ENCODE measurements at regions not wholly inside any gene's neighbourhood (a gene's known extent, or its start where the extent isn't known, plus 50 kb on each side); places are given as distances from the start of the nearest gene placed in this dataset.

GRCh38 chr21:15224346-15225086 is 159.7 kb upstream of the NRIP1 start:
- H3K36me3 Mint-ChIP-seq (ENCODE audit: low read depth) = no peaks in the 10 kb centered on the region
- no peak for ATAC-seq (replicated peaks)

GRCh38 chr21:15227919-15228318 is 163.1 kb upstream of the NRIP1 start:
- H3K27ac Mint-ChIP-seq = no peak overlapping the region
- H3K9me3 Mint-ChIP-seq = peaks cover 5% of the 10 kb centered on the region
- ATAC-seq (replicated peaks) = no peak
- peaks cover 3% of the 10 kb centered on the region for H3K27me3 Mint-ChIP-seq
- H3K4me1 Mint-ChIP-seq = no peaks in the 10 kb centered on the region
- no peak overlapping the region for H3K4me3 Mint-ChIP-seq
- H3K36me3 Mint-ChIP-seq (ENCODE audit: low read depth) = no peaks in the 10 kb centered on the region

More at GRCh38 chr21:15224346-15225086, 159.7 kb upstream of the NRIP1 start:
- H3K27me3 Mint-ChIP-seq = peaks cover under 1% of the 10 kb centered on the region
- no peak overlapping the region for H3K27ac Mint-ChIP-seq
- peaks cover 5% of the 10 kb centered on the region for H3K9me3 Mint-ChIP-seq
- no peak overlapping the region for H3K4me3 Mint-ChIP-seq
- no peaks in the 10 kb centered on the region for H3K4me1 Mint-ChIP-seq

GRCh38 chr21:15229390-15229789 is 164.6 kb upstream of the NRIP1 start:
- Mint-ChIP-seq H3K27me3 (peaks cover 10% of the 10 kb centered on the region), H3K27ac (no peak overlapping the region), H3K4me3 (no peak overlapping the region), H3K9me3 (no peaks in the 10 kb centered on the region), H3K36me3 (ENCODE audit: low read depth) (no peaks in the 10 kb centered on the region), H3K4me1 (no peaks in the 10 kb centered on the region)
- no peak for ATAC-seq (replicated peaks)

GRCh38 chr21:15233611-15234010 is 168.8 kb upstream of the NRIP1 start:
- no peaks in the 10 kb centered on the region for H3K36me3 Mint-ChIP-seq (ENCODE audit: low read depth)
- no peaks in the 10 kb centered on the region for H3K9me3 Mint-ChIP-seq
- H3K27me3 Mint-ChIP-seq = peaks cover 11% of the 10 kb centered on the region
- H3K4me3 Mint-ChIP-seq = no peak overlapping the region
- no peaks in the 10 kb centered on the region for H3K4me1 Mint-ChIP-seq
- ATAC-seq (replicated peaks) = no peak
- no peak overlapping the region for H3K27ac Mint-ChIP-seq

GRCh38 chr21:15236111-15236510 is 171.3 kb upstream of the NRIP1 start:
- Mint-ChIP-seq H3K4me3 (no peak overlapping the region), H3K36me3 (ENCODE audit: low read depth) (no peaks in the 10 kb centered on the region), H3K4me1 (no peaks in the 10 kb centered on the region), H3K27me3 (peaks cover 8% of the 10 kb centered on the region), H3K27ac (no peak overlapping the region), H3K9me3 (no peaks in the 10 kb centered on the region)
- no peak for ATAC-seq (replicated peaks)

GRCh38 chr21:15240848-15241247 is 176.0 kb upstream of the NRIP1 start:
- no peak overlapping the region for H3K4me3 Mint-ChIP-seq

GRCh38 chr21:15241997-15242736 is 177.4 kb upstream of the NRIP1 start:
- Mint-ChIP-seq H3K4me3 (no peak overlapping the region), H3K4me1 (no peaks in the 10 kb centered on the region), H3K36me3 (ENCODE audit: low read depth) (no peaks in the 10 kb centered on the region), H3K27ac (no peak overlapping the region), H3K9me3 (no peaks in the 10 kb centered on the region), H3K27me3 (no peaks in the 10 kb centered on the region)
- ATAC-seq (replicated peaks) = no peak

More at GRCh38 chr21:15240848-15241247, 176.0 kb upstream of the NRIP1 start:
- H3K27me3 Mint-ChIP-seq = no peaks in the 10 kb centered on the region
- no peak for ATAC-seq (replicated peaks)
- no peak overlapping the region for H3K27ac Mint-ChIP-seq
- H3K36me3 Mint-ChIP-seq (ENCODE audit: low read depth) = no peaks in the 10 kb centered on the region
- no peaks in the 10 kb centered on the region for H3K4me1 Mint-ChIP-seq
- no peaks in the 10 kb centered on the region for H3K9me3 Mint-ChIP-seq

GRCh38 chr21:15242906-15243305 is 178.1 kb upstream of the NRIP1 start:
- no peak overlapping the region for H3K27ac Mint-ChIP-seq
- no peaks in the 10 kb centered on the region for H3K9me3 Mint-ChIP-seq
- no peak for ATAC-seq (replicated peaks)
- no peaks in the 10 kb centered on the region for H3K27me3 Mint-ChIP-seq
- H3K4me3 Mint-ChIP-seq = no peak overlapping the region
- no peaks in the 10 kb centered on the region for H3K4me1 Mint-ChIP-seq
- no peaks in the 10 kb centered on the region for H3K36me3 Mint-ChIP-seq (ENCODE audit: low read depth)

- Mint-ChIP-seq H3K4me3 (no peak overlapping the region), H3K36me3 (ENCODE audit: low read depth) (no peaks in the 10 kb centered on the region), H3K27ac (no peak overlapping the region), H3K4me1 (no peaks in the 10 kb centered on the region), H3K27me3 (no peaks in the 10 kb centered on the region), H3K9me3 (no peaks in the 10 kb centered on the region)
- no peak for ATAC-seq (replicated peaks)
Observed at GRCh38 chr21:15243406-15243805, 178.6 kb upstream of the NRIP1 start.

- Mint-ChIP-seq H3K4me1 (no peaks in the 10 kb centered on the region), H3K4me3 (no peak overlapping the region), H3K27me3 (peaks cover 7% of the 10 kb centered on the region), H3K27ac (no peak overlapping the region), H3K9me3 (no peaks in the 10 kb centered on the region), H3K36me3 (ENCODE audit: low read depth) (no peaks in the 10 kb centered on the region)
- no peak for ATAC-seq (replicated peaks)
Observed at GRCh38 chr21:15247613-15248012, 182.8 kb upstream of the NRIP1 start.

GRCh38 chr21:15249285-15249993 is 184.6 kb upstream of the NRIP1 start:
- ATAC-seq (replicated peaks) = no peak
- no peaks in the 10 kb centered on the region for H3K36me3 Mint-ChIP-seq (ENCODE audit: low read depth)
- peaks cover 10% of the 10 kb centered on the region for H3K27me3 Mint-ChIP-seq
- no peak overlapping the region for H3K27ac Mint-ChIP-seq
- H3K9me3 Mint-ChIP-seq = no peaks in the 10 kb centered on the region
- H3K4me3 Mint-ChIP-seq = no peak overlapping the region
- no peaks in the 10 kb centered on the region for H3K4me1 Mint-ChIP-seq

GRCh38 chr21:15250384-15250783 is 185.6 kb upstream of the NRIP1 start:
- Mint-ChIP-seq H3K4me3 (no peak overlapping the region), H3K27ac (no peak overlapping the region), H3K27me3 (peaks cover 10% of the 10 kb centered on the region), H3K9me3 (no peaks in the 10 kb centered on the region), H3K4me1 (no peaks in the 10 kb centered on the region), H3K36me3 (ENCODE audit: low read depth) (no peaks in the 10 kb centered on the region)
- ATAC-seq (replicated peaks) = no peak

- no peaks in the 10 kb centered on the region for H3K9me3 Mint-ChIP-seq
- no peak overlapping the region for H3K4me3 Mint-ChIP-seq
- no peak for ATAC-seq (replicated peaks)
- H3K36me3 Mint-ChIP-seq (ENCODE audit: low read depth) = no peaks in the 10 kb centered on the region
- H3K27ac Mint-ChIP-seq = no peak overlapping the region
- H3K27me3 Mint-ChIP-seq = peaks cover 10% of the 10 kb centered on the region
- H3K4me1 Mint-ChIP-seq = no peaks in the 10 kb centered on the region
Observed at GRCh38 chr21:15252431-15252830, 187.6 kb upstream of the NRIP1 start.

GRCh38 chr21:15254111-15254510 is 189.3 kb upstream of the NRIP1 start:
- no peak for ATAC-seq (replicated peaks)
- peaks cover 6% of the 10 kb centered on the region for H3K27me3 Mint-ChIP-seq
- no peaks in the 10 kb centered on the region for H3K4me1 Mint-ChIP-seq

GRCh38 chr21:15255261-15255660 is 190.5 kb upstream of the NRIP1 start:
- no peaks in the 10 kb centered on the region for H3K9me3 Mint-ChIP-seq
- no peaks in the 10 kb centered on the region for H3K4me1 Mint-ChIP-seq
- H3K4me3 Mint-ChIP-seq = no peak overlapping the region
- no peaks in the 10 kb centered on the region for H3K36me3 Mint-ChIP-seq (ENCODE audit: low read depth)
- H3K27ac Mint-ChIP-seq = no peak overlapping the region
- no peak for ATAC-seq (replicated peaks)
- peaks cover 3% of the 10 kb centered on the region for H3K27me3 Mint-ChIP-seq

More at GRCh38 chr21:15254111-15254510, 189.3 kb upstream of the NRIP1 start:
- Mint-ChIP-seq H3K9me3 (no peaks in the 10 kb centered on the region), H3K27ac (no peak overlapping the region), H3K4me3 (no peak overlapping the region), H3K36me3 (ENCODE audit: low read depth) (no peaks in the 10 kb centered on the region)
